ENCODE measurements at regions not wholly inside any gene's neighbourhood (a gene's known extent, or its start where the extent isn't known, plus 50 kb on each side); places are given as distances from the start of the nearest gene placed in this dataset.

DNA sequence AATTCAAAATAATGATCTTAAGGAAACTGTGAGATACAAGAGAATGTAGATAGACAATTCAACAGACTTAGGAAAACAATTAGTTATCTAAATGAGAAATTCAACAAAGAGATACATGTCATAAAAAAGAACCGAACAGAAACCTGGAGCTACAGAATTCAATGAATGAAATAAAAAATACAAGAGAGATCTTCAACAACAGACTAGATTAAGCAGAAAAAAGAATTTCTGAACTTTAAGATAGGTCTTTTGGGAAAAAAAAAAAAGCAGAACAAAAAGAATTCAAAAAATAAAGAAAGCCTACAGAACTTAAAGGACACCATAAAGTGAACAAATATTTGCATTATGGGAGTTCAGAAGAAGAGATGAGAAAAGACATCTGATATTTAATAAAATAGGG lies 129.1 kb upstream of the FOXK1 start (continued):
- no peak for TF ChIP-seq REST (IDR thresholded peaks at IDR 0.05; ENCODE audit: unreplicated experiment)

DNA sequence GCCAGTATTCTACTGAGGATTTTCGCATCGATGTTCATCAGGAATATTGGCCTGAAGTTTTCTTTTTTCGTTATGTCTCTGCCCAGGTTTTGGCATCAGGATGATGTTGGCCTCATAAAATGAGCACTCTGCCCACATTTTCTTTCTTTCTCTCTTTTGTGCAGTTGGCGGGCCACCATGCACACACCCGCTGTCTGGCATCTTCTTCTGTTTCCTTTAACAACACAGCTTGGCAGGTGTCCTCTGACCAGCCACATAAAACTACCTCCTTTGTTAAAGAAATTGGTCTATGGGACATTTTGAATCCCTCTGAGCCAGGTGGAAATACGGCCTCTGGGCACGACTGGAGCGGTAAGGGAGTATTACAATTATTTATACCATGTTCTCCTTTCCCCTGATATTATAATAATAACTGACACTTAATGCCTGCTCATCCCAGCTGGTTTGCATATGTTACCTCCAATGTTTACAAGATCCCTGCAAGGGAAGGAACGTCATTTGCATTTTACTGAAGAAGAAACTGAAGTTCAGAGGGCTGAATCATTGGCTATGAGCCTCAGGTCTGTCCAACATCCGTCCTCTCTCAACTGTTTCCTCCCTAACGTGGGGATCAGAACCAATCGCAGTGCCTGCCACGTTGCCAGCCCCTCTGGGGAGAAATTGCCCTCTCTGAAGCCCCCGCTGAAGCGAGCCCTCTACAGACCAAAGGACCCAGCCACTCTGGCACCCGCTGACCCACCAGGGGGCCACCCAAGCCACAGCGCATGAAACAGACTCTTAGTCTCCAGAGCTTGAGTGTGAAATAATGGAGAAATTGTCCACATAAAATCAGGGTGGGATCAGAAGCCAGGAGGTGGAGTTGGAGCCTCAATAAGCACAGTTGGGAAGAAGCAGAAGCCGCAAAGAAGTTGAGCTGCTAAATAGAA lies 125.0 kb upstream of the FOXK1 start:
- peak overlapping the region; percentile 94 for H2AFZ ChIP-seq
- no peak overlapping the region for H3K4me3 ChIP-seq
- ATAC-seq (no peak), DNase-seq (ENCODE audit: low spot score) (no peak)
- no peaks in the 10 kb centered on the region for H3K9me2 ChIP-seq (ENCODE audit: insufficient read depth)
- Mint-ChIP-seq H3K27ac (no peak overlapping the region), H3K36me3 (ENCODE audit: low read depth) (peaks cover 17% of the 10 kb centered on the region), H3K4me3 (no peak overlapping the region), H3K4me1 (no peaks in the 10 kb centered on the region; the same call in 2 of the 3 replicates), H3K27me3 (ENCODE audit: insufficient read depth, low read depth, poor library complexity) (peaks cover 2% of the 10 kb centered on the region), H3K9me3 (peaks cover 86% of the 10 kb centered on the region)
- no peaks in the 10 kb centered on the region for H4K20me1 ChIP-seq (replicated peaks; ENCODE audit: insufficient read depth)
- no peaks in the 10 kb centered on the region for H3F3A ChIP-seq (replicated peaks; ENCODE audit: low read depth)
- no peak overlapping the region for H3K27ac ChIP-seq (ENCODE audit: low read depth)
- no peaks in the 10 kb centered on the region for H3K79me2 ChIP-seq (replicated peaks; ENCODE audit: insufficient read depth)
- no peak overlapping the region for H3K4me2 ChIP-seq
- H3K4me1 ChIP-seq (ENCODE audit: insufficient read depth): peaks cover 8% of the 10 kb centered on the region; the same call in 1 of the 2 replicates
- H3K27me3 ChIP-seq (ENCODE audit: insufficient read depth): no peaks in the 10 kb centered on the region
- no peaks in the 10 kb centered on the region for H3K36me3 ChIP-seq (ENCODE audit: insufficient read depth)
- no peak for TF ChIP-seq STAT1 (IDR thresholded peaks at IDR 0.05; ENCODE audit: unreplicated experiment)
- TF ChIP-seq EZH2phosphoT487 (IDR thresholded peaks at IDR 0.05; ENCODE audit: unreplicated experiment): no peak
- TF ChIP-seq, protein P1, sequence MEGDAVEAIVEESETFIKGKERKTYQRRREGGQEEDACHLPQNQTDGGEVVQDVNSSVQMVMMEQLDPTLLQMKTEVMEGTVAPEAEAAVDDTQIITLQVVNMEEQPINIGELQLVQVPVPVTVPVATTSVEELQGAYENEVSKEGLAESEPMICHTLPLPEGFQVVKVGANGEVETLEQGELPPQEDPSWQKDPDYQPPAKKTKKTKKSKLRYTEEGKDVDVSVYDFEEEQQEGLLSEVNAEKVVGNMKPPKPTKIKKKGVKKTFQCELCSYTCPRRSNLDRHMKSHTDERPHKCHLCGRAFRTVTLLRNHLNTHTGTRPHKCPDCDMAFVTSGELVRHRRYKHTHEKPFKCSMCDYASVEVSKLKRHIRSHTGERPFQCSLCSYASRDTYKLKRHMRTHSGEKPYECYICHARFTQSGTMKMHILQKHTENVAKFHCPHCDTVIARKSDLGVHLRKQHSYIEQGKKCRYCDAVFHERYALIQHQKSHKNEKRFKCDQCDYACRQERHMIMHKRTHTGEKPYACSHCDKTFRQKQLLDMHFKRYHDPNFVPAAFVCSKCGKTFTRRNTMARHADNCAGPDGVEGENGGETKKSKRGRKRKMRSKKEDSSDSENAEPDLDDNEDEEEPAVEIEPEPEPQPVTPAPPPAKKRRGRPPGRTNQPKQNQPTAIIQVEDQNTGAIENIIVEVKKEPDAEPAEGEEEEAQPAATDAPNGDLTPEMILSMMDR (conservative IDR thresholded peaks at IDR 0.05; ENCODE audit: low read depth in 2 of 2): no peak
- TF ChIP-seq, protein P2, sequence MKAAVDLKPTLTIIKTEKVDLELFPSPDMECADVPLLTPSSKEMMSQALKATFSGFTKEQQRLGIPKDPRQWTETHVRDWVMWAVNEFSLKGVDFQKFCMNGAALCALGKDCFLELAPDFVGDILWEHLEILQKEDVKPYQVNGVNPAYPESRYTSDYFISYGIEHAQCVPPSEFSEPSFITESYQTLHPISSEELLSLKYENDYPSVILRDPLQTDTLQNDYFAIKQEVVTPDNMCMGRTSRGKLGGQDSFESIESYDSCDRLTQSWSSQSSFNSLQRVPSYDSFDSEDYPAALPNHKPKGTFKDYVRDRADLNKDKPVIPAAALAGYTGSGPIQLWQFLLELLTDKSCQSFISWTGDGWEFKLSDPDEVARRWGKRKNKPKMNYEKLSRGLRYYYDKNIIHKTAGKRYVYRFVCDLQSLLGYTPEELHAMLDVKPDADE (IDR thresholded peaks at IDR 0.05): no peak
- no peak for TF ChIP-seq REST (IDR thresholded peaks at IDR 0.05; ENCODE audit: unreplicated experiment)
- TF ChIP-seq JUNB (IDR thresholded peaks at IDR 0.05; ENCODE audit: unreplicated experiment): no peak
- no peak for TF ChIP-seq EZH2 (IDR thresholded peaks at IDR 0.05; ENCODE audit: low read depth, unreplicated experiment)
